GM21576 (cell line): ENCODE measurements at regions not wholly inside any gene's neighbourhood (a gene's known extent, or its start where the extent isn't known, plus 50 kb on each side); places are given as distances from the start of the nearest gene placed in this dataset.
"Not testable (repeated sequence)": the region's sequence is repeated elsewhere in the genome, so short reads cannot be mapped to it uniquely, and the experiment has no call there.

Experiments
- ATAC-seq: cut with Tn5 transposase; IDR thresholded peaks from one replicate; pipeline ENCODE4 v1.9.1; 2021; ENCODE audit warnings: mild to moderate bottlenecking, moderate library complexity; ENCODE audit not compliant: unreplicated experiment

GRCh38 chr3:82628385-82629014, 867.1 kb upstream of the GBE1 start:
- no peak for ATAC-seq

- ATAC-seq: no peak
These were observed 866.3 kb upstream of the GBE1 start for GRCh38 chr3:82627733-82628132.

- not testable (repeated sequence) for ATAC-seq
These were observed 859.3 kb upstream of the GBE1 start for GRCh38 chr3:82620744-82621143.

GRCh38 chr3:82618594-82618993, 857.1 kb upstream of the GBE1 start:
- ATAC-seq: no peak

- no peak for ATAC-seq
These were observed 848.8 kb upstream of the GBE1 start for GRCh38 chr3:82610236-82610635.

- ATAC-seq: no peak
These were observed 845.9 kb upstream of the GBE1 start for GRCh38 chr3:82607391-82607790.

GRCh38 chr3:82596805-82597204, 835.4 kb upstream of the GBE1 start:
- ATAC-seq: no peak

- no peak for ATAC-seq
These were observed 834.1 kb upstream of the GBE1 start for GRCh38 chr3:82595530-82595929.

GRCh38 chr3:82587174-82587573, 825.7 kb upstream of the GBE1 start:
- ATAC-seq: no peak

- ATAC-seq: no peak
These were observed 825.0 kb upstream of the GBE1 start for GRCh38 chr3:82586414-82586813.

- not testable (repeated sequence) for ATAC-seq
These were observed 824.6 kb upstream of the GBE1 start for GRCh38 chr3:82586002-82586401.

- ATAC-seq: not testable (repeated sequence)
These were observed 824.1 kb upstream of the GBE1 start for GRCh38 chr3:82585591-82585990.

- not testable (repeated sequence) for ATAC-seq
These were observed 823.4 kb upstream of the GBE1 start for GRCh38 chr3:82584861-82585260.

GRCh38 chr3:82584415-82584814, 823.0 kb upstream of the GBE1 start:
- ATAC-seq: not testable (repeated sequence)

- no peak for ATAC-seq
These were observed 819.9 kb upstream of the GBE1 start for GRCh38 chr3:82581350-82581749.

GRCh38 chr3:82572721-82573120, 811.3 kb upstream of the GBE1 start:
- ATAC-seq: no peak

- no peak for ATAC-seq
These were observed 807.4 kb upstream of the GBE1 start for GRCh38 chr3:82568776-82569338.

GRCh38 chr3:82567029-82567600, 805.7 kb upstream of the GBE1 start:
- no peak for ATAC-seq

- ATAC-seq: no peak
These were observed 801.5 kb upstream of the GBE1 start for GRCh38 chr3:82562896-82563295.

- no peak for ATAC-seq
These were observed 800.3 kb upstream of the GBE1 start for GRCh38 chr3:82561784-82562183.

- ATAC-seq: no peak
These were observed 796.6 kb upstream of the GBE1 start for GRCh38 chr3:82558081-82558480.

- no peak for ATAC-seq
These were observed 794.7 kb upstream of the GBE1 start for GRCh38 chr3:82556113-82556512.

GRCh38 chr3:82542556-82542955, 781.1 kb upstream of the GBE1 start:
- not testable (repeated sequence) for ATAC-seq
